ENCODE measurements at regions not wholly inside any gene's neighbourhood (a gene's known extent, or its start where the extent isn't known, plus 50 kb on each side); places are given as distances from the start of the nearest gene placed in this dataset.
"Not testable (repeated sequence)": the region's sequence is repeated elsewhere in the genome, so short reads cannot be mapped to it uniquely, and the experiment has no call there.

DNA sequence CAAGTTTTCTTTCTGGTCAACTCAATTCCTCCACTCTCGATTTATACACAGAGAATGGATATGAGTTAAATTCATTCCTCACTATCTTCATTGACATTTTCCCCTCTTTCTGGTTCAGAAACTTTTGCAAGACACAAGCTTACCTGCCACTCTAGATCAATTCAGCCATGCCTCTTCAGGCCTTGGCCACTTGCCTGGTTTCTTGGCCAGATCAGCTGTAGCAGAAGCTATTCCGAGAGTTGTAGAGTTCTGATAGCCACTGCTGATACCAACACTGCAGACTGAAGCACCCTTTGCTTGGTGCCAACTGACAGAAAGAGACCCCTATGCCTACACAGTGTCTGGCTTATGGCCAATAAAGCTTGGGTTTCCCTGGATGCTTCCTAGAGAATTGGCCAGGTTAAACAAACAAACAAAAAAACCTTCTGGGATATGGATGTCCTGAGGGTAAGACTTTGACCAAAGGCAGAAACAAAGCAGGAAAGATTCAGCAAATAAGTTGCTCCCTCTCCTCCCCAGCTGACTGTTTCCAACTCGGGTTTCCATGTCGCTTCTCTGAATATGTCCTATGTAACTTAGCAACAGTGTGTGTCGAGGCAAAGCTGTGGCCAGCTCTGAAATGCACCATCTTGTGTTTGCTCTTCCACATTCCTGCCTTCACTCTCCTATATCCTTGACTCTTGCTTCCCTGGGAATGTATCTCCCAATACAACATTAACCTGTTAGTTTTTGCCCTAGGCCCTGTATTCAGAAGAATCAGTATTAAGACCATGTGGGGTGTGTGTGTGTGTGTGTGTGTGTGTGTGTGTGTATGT is 521.6 kb downstream of the EPHA3 start:
- no peak for DNase-seq

DNA sequence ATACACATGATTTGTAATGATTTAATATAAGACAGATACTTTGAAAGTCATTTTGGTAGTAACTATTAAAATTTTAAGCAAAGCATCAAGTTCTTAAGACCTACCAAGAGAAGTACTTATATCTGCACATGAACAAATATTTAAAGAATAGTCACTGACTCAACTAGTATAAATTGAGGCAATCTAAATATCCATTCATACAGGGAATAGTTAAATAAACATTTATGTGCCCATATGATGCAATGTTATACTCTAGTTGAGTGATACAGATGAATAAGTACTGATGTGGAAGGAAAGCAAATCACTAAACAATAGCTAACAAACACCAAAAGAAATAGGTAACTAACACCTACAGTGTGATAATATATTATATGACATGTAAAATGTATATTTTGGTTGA is 527.7 kb downstream of the EPHA3 start:
- no peak for DNase-seq

DNA sequence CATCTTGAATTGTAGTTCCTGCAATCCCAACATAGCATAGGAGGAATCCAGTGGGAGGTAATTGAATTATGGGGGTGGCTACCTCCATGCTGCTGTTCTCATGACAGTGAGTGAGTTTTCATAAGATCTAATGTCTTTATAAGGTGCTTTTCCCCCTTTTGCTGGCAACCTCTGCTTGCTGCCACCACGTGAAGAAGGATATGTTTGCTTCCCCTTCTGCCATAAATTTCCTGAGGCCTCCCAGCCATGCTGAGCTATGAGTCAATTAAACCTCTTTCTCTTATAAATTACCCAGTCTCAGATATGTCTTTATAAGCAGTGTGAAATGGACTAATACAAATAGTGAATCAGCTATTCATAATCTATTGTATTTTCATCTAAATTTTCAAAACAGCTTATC is 537.3 kb downstream of the EPHA3 start:
- no peak for DNase-seq

DNA sequence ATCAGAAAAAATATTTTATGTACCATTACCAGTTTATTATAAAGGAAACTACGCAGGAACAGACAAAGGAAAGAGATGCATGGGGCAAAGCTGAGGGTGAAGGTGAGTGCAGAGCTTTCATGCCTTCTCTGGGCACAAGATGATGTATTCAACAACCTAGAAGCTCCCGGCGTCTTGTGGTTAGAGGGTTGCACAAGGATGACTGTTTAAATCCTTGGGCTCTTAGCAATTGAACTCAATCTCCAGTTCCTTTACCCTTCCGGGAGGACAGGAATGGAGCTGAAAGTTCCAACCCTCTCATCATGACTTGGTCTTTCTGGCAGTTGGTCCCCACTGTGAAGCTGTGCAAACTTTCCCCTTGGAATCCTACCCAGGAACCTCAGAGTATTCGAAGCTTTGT is 542.0 kb downstream of the EPHA3 start:
- no peak for DNase-seq

DNA sequence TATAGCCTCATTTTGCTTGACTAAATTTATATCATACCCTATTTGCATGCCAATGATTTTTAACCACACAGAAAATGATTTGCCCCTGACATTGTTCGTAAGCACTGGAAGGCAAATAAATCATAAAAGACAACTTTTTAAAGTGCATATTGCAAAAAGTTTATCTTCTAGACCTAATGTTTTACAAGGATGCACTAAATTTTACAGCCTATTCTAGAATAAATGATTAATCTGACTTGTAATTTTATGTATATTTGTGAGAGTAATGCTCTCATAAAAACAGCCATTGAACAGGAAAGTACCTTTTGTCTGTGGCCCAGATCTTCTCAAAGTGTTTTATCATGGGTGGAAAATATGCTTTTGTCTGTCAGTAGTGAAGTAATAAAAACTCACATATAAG is 546.6 kb downstream of the EPHA3 start:
- DNase-seq, result no peak

DNA sequence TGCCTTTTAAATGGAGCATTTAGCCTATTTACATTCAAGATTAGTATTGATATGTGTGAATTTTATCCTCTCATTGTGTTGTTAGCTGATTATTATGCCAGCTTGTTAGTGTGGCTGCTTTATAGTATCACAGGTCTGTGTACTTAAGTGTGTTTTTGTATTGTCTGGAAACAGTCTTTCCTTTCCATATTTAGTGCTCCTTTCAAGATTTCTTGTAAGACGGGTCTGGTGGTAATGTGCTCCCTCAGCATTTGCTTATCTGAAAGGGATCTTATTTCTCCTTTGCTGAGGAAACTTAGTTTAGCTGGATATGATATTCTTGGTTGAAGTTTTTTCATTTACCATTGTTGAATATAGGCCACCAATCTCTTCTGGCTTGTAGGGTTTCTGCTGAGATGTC is 549.0 kb downstream of the EPHA3 start:
- no peak for DNase-seq

DNA sequence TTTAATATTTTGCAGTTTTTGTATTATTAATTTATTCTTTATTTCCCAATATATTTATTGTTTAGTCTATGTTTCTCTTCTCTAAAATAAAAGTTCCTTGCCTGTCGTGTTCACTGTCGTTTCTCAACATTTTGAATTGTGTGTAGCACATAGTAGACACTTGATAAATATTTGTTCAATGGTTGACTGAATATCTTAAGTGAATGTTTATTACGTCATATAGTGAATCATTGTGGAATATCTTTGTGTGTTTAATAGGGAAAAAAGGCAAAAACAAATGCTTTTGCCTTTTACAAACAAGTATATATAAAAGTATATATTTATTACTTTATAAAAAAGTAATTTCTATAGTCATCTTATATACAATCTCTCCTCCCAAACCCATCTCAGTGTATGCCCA is 572.3 kb downstream of the EPHA3 start:
- no peak for DNase-seq

DNA sequence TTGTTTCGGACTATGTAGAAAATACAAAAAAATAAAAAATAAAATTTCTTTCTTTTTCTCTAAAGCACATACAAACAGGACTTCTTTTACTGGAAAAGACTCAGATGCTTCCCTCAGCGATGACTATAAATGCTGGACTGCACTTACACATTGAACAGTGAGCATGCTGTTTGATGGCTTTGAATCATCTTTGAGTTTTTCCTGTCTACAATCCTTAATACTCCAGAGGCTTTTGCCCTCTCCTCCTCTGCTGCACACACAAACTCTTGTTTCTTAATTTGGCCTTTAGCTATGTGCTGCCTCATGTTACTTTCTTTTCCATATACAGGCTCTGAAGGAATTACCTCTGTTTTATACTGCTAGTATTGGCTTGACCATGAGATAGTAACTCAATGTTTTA is 575.1 kb downstream of the EPHA3 start:
- no peak for DNase-seq

DNA sequence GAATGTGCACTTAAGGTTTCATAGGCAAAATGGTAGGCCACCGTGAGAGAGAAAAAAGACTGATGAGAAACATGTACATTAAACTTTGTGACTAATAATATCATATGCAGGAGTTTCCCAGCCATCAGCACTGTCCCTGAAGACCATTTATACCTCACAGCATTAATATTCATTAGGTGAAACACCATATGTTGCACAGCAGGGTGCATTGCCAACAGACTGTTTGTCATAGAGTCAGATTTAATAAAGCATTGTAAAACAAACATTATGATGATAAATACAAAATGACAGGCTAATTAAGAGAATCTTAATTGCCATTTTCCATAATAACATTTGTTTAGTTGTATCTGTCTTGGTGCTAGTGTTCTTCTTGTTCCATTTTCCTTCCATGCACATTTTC is 578.3 kb downstream of the EPHA3 start:
- DNase-seq, result no peak

DNA sequence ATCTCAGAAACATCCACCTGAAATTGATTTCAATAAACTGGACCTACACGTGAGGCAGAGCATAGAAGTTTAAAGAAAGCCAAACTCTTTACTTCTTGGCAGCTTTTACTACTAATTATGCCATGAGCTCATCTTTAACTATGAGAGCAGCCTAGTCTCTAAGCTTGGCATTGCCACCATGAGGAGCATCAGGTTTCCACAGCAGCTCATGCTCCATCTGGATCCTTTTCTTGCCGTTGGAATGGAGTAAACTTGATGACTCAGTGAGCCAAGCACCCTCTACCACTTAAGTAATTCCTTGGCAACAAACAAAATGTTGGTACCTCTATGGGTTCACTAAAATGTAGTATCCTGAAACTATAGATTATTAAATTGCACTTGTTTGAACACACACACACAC is 583.2 kb downstream of the EPHA3 start:
- no peak for DNase-seq

DNA sequence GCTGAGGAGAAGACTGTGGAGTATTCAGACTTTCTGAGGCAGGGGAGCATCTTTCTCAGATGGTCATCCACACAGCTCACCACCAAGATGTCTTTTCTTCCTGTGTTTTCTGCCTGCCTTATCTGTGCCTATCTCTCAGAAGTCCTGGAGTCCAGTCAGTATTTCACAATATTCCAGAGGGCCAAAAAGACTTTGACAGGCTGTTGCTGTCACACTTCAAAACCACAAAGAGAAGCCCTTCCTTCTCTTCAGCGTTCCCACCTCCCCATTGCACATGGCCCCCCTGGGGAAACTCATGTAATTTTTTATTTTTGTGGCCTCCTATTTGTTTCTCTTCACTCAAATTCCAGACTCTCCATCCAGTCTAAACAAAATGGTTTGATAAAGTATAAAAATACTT is 585.2 kb downstream of the EPHA3 start:
- no peak for DNase-seq

DNA sequence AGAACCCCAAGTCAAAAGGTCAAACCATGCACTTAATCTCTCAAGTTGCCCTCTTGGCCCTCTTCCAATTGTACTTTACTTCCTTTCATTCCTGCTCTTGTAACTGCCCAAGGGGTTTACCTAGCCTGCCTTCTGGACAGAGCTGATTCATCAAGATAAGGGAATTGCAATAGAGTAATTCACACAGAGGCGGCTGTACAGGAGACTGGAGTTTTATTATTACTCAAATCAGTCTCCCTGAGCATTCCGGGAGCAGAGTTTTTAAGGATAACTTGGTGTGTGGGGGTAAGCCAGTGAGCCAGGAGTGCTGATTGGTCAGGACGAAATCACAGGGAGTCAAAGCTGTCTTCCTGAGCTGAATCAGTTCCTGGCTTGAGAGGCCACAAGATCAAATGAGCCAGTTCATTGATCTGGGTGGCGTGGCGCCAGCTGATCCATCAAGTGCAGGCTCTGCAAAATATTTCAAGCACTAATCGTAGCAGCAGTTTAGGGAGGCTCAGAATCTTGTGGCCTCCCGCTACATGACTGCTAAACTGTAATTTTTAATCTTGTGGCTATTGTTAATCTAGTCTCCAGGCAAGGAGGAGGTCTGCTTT is 590.0 kb downstream of the EPHA3 start:
- no peak for DNase-seq

DNA sequence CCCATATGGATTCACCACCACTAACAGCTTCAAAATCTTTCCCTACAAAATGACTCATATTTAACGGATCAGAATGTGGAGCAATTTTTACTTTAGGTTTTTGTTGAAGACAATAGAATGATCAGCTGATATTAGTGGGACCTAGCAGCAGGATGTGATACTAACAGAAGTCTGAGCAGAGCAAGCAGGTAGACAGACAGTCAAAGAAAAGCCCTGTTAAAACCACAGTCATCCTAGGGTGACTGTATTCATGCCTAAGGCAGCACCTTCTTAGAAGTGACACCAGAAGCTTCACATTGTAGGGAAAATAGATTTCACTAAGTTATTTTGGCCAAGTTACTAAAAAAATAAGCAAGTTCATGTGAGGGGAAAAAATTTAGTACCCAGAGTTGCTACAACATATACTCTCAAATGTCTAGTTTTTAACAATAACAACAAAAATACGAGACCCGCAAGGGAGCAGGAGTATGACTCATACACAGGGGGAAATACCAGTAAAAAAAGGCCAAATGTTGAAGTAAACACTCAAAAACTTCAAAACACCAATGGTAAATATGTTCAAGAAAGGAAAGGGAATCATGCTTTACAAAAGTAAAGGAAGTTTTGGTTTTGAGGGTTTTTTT is 590.9 kb downstream of the EPHA3 start:
- DNase-seq, result no peak

DNA sequence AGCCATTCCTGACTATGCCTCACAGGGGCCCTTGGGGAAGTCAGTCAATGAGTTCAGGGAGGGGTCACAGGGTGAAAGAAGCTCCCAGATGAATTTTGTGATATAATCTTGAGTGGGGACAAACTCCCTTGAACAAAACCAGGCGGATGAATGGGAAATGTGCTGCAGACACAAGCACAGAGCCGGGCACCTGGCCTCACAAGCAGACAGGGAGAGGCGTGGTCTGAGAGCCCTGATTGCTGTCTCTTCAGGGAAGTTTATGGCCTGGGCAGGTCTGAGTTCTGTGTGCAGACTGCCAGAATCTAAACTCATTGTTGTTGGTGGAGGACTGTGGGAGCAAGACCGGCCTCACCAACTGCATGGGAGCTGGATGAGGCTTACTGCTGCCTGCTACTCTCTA is 591.8 kb downstream of the EPHA3 start:
- no peak for DNase-seq

DNA sequence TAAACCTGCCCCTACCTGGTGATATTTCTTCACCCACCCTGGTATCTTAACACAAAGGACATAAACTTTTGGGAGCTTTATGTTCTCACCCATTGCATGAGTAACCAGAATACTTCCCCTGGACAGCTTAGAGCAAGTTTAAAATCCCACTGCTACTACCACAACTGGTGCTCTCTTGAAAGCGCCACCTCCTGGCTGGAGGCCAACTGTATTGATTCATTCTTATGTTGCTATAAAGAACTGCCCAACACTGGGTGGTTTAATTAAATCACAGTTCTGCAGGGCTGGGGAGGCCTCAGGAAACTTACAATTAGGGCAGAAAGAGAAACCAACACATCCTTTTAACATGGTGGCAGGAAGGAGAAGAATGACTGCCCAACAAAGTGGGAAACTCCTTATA is 592.4 kb downstream of the EPHA3 start:
- DNase-seq, result peak; percentile 8

DNA sequence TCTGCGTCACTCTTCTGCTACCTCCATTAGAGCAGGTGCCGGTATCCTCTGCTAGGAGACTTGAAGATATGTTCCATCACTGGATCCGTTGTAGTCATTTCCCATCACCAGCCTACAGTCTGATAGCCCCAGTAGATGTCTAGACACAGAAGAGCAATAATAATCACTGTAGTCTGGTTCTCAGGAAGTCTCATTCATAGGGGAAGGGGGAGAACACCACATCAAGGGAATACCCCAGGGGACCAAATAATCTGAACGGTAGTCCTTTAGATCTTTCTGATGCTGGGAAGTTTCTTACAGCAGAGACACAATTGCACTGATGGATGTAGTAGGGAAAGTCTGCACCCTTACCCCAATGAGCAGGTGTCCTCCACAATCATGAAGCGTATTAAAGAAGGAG is 595.0 kb downstream of the EPHA3 start:
- no peak for DNase-seq

DNA sequence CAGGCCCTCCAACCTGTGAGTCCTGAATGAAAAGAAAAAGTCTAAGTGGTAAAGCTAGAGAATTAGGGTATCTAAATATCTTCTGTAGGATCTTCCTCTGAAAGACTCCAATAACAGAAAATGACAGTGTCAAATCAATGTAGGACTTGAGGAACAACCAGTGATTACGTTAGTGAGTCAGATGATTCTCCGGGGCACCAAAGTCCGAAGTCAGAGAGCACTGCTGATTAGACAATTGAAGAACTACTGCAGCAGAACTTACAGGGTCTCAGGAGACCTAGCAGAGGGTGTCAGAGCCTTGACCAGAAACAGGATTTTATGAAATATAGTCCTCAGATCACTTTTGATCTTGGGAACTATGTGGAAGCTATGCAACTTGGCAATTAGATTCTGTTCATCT is 605.8 kb downstream of the EPHA3 start:
- no peak for DNase-seq

DNA sequence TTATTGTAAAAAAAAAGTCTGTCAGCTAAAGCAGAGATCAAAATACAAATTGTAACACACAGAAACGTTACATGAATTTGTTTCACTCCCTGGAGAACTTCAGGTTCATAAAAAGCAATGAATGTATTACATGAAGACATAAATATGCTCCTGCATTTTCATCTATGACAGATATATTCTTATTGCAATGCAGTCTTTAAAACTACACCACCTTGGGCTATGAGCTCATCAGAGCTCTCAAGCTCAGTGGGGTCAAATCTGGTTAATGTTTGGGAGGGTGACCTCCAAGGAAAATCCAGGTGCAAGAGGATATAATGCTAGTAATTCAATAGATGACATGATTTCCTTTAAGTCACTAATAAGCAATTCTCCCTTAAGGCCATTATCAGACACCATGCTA is 606.8 kb downstream of the EPHA3 start:
- no peak for DNase-seq

DNA sequence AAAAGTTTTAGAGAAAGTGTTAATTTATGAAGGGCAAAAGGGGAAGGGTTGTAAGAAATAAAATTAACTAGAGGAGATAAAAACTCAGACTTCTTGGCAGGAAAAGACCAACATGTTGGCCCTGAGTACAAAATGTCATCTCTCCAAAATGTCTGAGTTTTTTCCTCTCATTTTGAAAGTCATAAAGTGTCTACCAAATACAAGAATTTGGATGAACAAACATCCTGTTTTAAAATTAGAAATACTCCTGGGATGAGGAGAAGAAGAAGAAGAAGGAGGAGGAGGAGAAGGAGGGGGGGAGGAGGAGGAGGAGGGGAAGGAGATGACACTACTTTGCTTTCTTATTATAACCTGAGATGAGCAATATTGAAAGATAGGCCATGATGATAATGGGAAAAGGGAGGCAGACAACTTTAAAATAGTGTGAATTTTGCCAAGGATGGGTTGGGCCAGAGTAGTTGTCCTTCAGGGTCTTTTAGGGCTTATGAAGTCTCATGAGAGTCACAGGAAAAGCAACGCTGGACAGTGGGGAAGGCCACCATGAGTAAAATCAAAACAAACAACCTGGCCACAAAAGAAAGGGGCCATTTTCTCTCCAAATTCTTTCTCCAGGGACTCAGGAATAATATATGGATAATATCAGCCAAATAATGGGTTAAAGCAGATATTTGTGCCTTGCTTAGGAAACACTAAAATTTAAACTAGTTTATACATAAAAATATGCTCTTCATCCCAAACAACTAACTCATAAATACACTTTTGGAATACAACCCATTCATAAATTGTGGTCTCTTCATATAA is 632.9 kb downstream of the EPHA3 start:
- DNase-seq, result no peak

DNA sequence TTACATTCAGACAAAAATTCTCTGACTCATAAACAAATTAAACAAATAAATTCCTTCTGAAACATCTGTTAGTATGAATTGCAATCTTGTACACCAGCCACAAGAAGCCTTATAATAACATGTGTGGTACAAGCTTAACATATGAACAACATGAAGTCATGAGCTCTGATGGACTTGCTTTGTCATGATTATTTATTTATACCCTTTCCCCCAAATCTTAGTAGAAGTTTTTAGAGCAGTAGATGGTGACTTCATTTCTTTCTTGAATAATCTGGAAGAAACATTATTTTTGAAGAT is 633.4 kb downstream of the EPHA3 start:
- DNase-seq, result no peak

DNA sequence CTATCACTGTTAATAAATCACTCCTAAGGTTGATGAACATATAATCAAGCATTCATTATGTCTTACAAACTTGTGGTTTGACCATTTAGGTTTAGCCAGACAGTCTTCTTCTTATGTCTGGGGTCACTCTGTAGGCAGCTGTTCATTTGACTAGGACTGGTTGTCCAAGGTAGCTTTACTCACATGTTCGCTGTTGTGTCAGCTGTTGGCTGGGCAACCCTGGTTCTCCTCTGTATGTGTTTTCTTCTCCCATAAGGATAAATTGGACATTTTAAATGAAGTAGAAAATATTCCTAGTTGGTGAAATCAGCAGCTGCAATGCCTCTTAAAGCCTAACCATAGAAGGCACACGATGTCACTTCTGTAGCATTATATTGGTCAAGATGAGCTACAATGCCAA is 635.1 kb downstream of the EPHA3 start:
- DNase-seq, result no peak

DNA sequence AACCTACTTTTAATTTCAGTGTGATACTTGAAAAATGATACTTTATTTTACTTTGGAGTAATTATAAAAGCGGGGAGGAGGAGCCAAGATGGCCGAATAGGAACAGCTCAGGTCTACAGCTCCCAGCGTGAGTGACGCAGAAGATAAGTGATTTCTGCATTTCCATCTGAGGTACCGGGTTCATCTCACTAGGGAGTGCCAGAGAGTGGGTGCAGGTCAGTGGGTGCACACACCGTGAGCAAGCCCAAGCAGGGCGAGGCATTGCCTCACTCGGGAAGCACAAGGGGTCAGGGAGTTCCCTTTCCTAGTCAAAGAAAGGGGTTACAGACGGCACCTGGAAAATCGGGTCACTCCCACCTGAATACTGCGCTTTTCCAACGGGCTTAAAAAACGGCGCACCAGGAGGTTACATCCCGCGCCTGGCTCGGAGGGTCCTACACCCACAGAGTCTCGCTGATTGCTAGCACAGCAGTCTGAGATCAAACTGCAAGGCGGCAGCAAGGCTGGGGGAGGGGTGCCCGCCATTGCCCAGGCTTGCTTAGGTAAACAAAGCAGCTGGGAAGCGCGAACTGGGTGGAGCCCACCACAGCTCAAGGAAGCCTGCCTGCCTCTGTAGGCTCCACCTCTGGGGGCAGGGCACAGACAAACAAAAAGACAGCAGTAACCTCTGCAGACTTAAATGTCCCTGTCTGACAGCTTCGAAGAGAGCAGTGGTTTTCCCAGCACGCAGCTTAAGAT is 640.3 kb downstream of the EPHA3 start:
- not testable (repeated sequence) for DNase-seq

DNA sequence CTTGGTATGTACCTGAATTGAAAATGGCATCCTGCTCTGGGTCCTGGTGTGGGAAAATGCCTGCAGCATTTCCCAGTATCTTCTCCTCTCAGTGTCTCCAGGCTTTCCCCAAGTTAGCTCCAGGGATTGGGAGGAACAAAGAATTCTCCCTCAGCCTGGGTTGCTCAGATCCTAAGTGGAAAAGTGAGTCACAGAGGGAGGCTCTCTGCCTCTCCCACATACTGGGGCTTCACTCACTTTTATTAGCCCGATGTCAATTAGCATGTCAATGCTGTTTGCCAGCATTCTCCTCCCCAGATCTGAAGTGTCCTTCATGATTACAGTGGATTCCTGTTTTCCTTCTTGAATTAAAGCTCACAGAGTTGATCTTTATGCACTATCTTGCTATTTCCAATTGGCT is 655.0 kb downstream of the EPHA3 start:
- DNase-seq, result no peak
